ENCODE measurements at regions not wholly inside any gene's neighbourhood (a gene's known extent, or its start where the extent isn't known, plus 50 kb on each side); places are given as distances from the start of the nearest gene placed in this dataset.

- CTCF ChIA-PET, result interaction anchor here (0.9 kb wide), 1 partner anchor 934 kb away, joined by 3 read pairs; no protein-coding TSS in a partner anchor
Observed at GRCh38 chr5:87746891-87747377, 334.2 kb upstream of the CCNH start.

GRCh38 chr5:87746341-87746740 is 333.6 kb upstream of the CCNH start:
- ChIA-PET CTCF (interaction anchor here (0.9 kb wide), 1 partner anchor 935 kb away, joined by 3 read pairs; no protein-coding TSS in a partner anchor), POLR2A (no interaction called here)
- DNase-seq (ENCODE audit: extremely low spot score), result no peak
- no peak for TF ChIP-seq CTCF (IDR thresholded peaks at IDR 0.05; ENCODE audit: control extremely low read depth, extremely low read depth, low read depth, missing control alignments)

More at GRCh38 chr5:87746891-87747377, 334.2 kb upstream of the CCNH start:
- no peak for DNase-seq (ENCODE audit: extremely low spot score)
- POLR2A ChIA-PET, result no interaction called here
- TF ChIP-seq CTCF (IDR thresholded peaks at IDR 0.05; ENCODE audit: control extremely low read depth, extremely low read depth, low read depth, missing control alignments), result no peak

- DNase-seq (ENCODE audit: extremely low spot score), result no peak
- CTCF ChIA-PET, result interaction anchor here (0.6 to 1.6 kb wide), 2 partner anchors 10 to 809 kb away, joined by 3 to 6 read pairs; no protein-coding TSS in a partner anchor
- TF ChIP-seq CTCF (IDR thresholded peaks at IDR 0.05; ENCODE audit: control extremely low read depth, extremely low read depth, low read depth, missing control alignments), result no peak
- POLR2A ChIA-PET, result no interaction called here
Observed at GRCh38 chr5:87741881-87742280, 329.2 kb upstream of the CCNH start.

DNA sequence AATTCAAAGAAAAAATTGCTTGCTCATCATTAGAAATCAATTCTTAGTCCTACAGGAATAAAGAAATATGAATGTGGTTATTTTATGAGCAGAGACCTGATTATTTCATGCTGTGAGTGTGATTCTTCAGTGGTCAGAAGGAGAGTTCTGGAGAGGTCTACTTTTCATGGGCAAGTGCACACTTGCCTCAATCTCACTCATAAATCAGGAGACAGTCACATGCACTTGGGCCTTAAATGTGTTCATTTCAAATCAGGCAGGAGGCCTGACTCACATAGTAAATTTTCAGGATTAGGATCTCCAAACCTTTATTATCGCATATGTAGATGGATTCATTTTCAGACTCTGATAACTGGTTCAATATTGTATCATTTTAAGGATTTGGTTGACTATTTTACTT is 323.2 kb upstream of the CCNH start:
- TF ChIP-seq CTCF (IDR thresholded peaks at IDR 0.05; ENCODE audit: control extremely low read depth, extremely low read depth, low read depth, missing control alignments), result no peak
- CTCF ChIA-PET, result no interaction called here
- no peak for DNase-seq (ENCODE audit: extremely low spot score)
- POLR2A ChIA-PET, result no interaction called here

GRCh38 chr5:87733897-87734296 is 321.2 kb upstream of the CCNH start:
- TF ChIP-seq CTCF (IDR thresholded peaks at IDR 0.05; ENCODE audit: control extremely low read depth, extremely low read depth, low read depth, missing control alignments), result no peak
- DNase-seq (ENCODE audit: extremely low spot score), result no peak
- ChIA-PET POLR2A (no interaction called here), CTCF (no interaction called here)

GRCh38 chr5:87732875-87733768 is 320.4 kb upstream of the CCNH start:
- TF ChIP-seq CTCF (IDR thresholded peaks at IDR 0.05; ENCODE audit: control extremely low read depth, extremely low read depth, low read depth, missing control alignments), result no peak
- DNase-seq (ENCODE audit: extremely low spot score), result no peak
- ChIA-PET POLR2A (no interaction called here), CTCF (no interaction called here)

All from GM10248 (cell line).